Body of pancreas (tissue), 4 donors: ENCODE measurements at regions not wholly inside any gene's neighbourhood (a gene's known extent, or its start where the extent isn't known, plus 50 kb on each side); places are given as distances from the start of the nearest gene placed in this dataset.

ENCODE experiments used
- ATAC-seq: fragments of 150-250 bp; one replicate; pipeline ENCODE4 v1.9.1; 2016
- DNase-seq, 4 donors: peaks; one replicate each; pipeline ENCODE4 v3.0.0-alpha.2; 2019
- H3K27ac ChIP-seq, 4 donors: fragments of 200-600 bp; sonication (generic); 1 replicate in 3 of 4; 2 replicates in 1 of 4; pipeline versions ENCODE4 v1.5.1 to v1.6.1; 2016 to 2019; ENCODE audit warnings: mild to moderate bottlenecking in 1 of 4, mixed read lengths in 1 of 4, moderate library complexity in 1 of 4
- H3K27me3 ChIP-seq, 2 donors: fragments of 200-600 bp; sonication (generic); one replicate each; pipeline ENCODE4 v1.6.0; 2016; ENCODE audit warnings: mild to moderate bottlenecking in 1 of 2
- H3K36me3 ChIP-seq, 2 donors: fragments of 200-600 bp; sonication (generic); replicated peaks in 1 of 2; 2 replicates each; pipeline ENCODE4 v1.5.1; 2016; ENCODE audit warnings: low read depth in 2 of 2; ENCODE audit not compliant: insufficient read depth in 1 of 2
- H3K4me1 ChIP-seq: fragments of 200-600 bp; sonication (generic); one replicate; pipeline ENCODE4 v1.6.0; 2016
- H3K4me3 ChIP-seq, 2 donors: fragments of 200-600 bp; sonication (generic); 1 replicate in 1 of 2; 2 replicates in 1 of 2; pipeline ENCODE4 v1.5.1; 2016 to 2019
- H3K9me3 ChIP-seq, 3 donors: fragments of 200-600 bp; sonication (generic); 1 replicate in 2 of 3; 2 replicates in 1 of 3; pipeline ENCODE4 v1.5.1; 2016
- CTCF ChIP-seq, 7 experiments: fragments of 450-650 bp in 4 of 7; fragments of 200-600 bp in 3 of 7; sonication (generic) in 3 of 7; IDR thresholded peaks; one replicate each; pipeline ENCODE4 v1.5.1; 2016 to 2019; ENCODE audit warnings: antibody characterized with exemption in 7 of 7
- POLR2A ChIP-seq, 3 donors: fragments of 450-650 bp; IDR thresholded peaks; one replicate each; pipeline ENCODE4 v1.6.1; 2016; ENCODE audit warnings: antibody characterized with exemption in 3 of 3, mild to moderate bottlenecking in 2 of 3
- WGBS, 2 donors: methylation state at CpG; one replicate each; pipeline ENCODE4 v1.1.5; 2017; 5-methylcytosine and 5-hydroxymethylcytosine counted together
- intact Hi-C: fragments of 100-400 bp; cut with DNase I; formaldehyde crosslinking; loops from one replicate; pipeline ENCODE4 v1.15.1; 2023

- TF ChIP-seq CTCF (IDR thresholded peaks at IDR 0.05) (no peak), POLR2A (IDR thresholded peaks at IDR 0.05) (no peak)
Observed at GRCh38 chr4:126727461-126727860, 905.3 kb upstream of the INTU start.

GRCh38 chr4:126731062-126731461 is 901.7 kb upstream of the INTU start:
- H3K36me3 ChIP-seq, result no peaks in the 10 kb centered on the region
- no peak overlapping the region for H3K4me3 ChIP-seq
- ATAC-seq, result no peak
- DNase-seq, result no peak
- H3K9me3 ChIP-seq, result no peaks in the 10 kb centered on the region
- H3K4me1 ChIP-seq, result no peaks in the 10 kb centered on the region
- intact Hi-C loops, result no loop called here
- no peak overlapping the region for H3K27ac ChIP-seq
- WGBS, 2 donors, result 81 to 88% methylated on average over 2 of the region's 2 CpGs
- no peak for TF ChIP-seq POLR2A (IDR thresholded peaks at IDR 0.05)
- no peak for TF ChIP-seq CTCF (IDR thresholded peaks at IDR 0.05)
- no peaks in the 10 kb centered on the region for H3K27me3 ChIP-seq

More at GRCh38 chr4:126727461-126727860, 905.3 kb upstream of the INTU start:
- DNase-seq (no peak), ATAC-seq (no peak)
- 39 to 50% methylated on average over 1 of the region's 1 CpG for WGBS, 2 donors
- H3K4me1 ChIP-seq, result no peaks in the 10 kb centered on the region
- intact Hi-C loops, result no loop called here
- no peaks in the 10 kb centered on the region for H3K9me3 ChIP-seq
- no peak overlapping the region for H3K27ac ChIP-seq
- no peaks in the 10 kb centered on the region for H3K36me3 ChIP-seq
- H3K4me3 ChIP-seq, result no peak overlapping the region
- no peaks in the 10 kb centered on the region for H3K27me3 ChIP-seq

GRCh38 chr4:126733301-126733700 is 899.5 kb upstream of the INTU start:
- 15 to 34% methylated on average over 3 of the region's 3 CpGs for WGBS, 2 donors

GRCh38 chr4:126734465-126734864 is 898.3 kb upstream of the INTU start:
- intact Hi-C loops, result no loop called here
- 25 to 38% methylated on average over 2 of the region's 2 CpGs for WGBS, 2 donors
- Histone ChIP-seq H3K9me3 (no peaks in the 10 kb centered on the region), H3K36me3 (no peaks in the 10 kb centered on the region), H3K4me1 (no peaks in the 10 kb centered on the region), H3K27ac (no peak overlapping the region), H3K4me3 (no peak overlapping the region), H3K27me3 (no peaks in the 10 kb centered on the region)
- DNase-seq (no peak), ATAC-seq (no peak)
- TF ChIP-seq CTCF (IDR thresholded peaks at IDR 0.05) (no peak), POLR2A (IDR thresholded peaks at IDR 0.05) (no peak)

More at GRCh38 chr4:126733301-126733700, 899.5 kb upstream of the INTU start:
- Histone ChIP-seq H3K4me3 (no peak overlapping the region), H3K36me3 (no peaks in the 10 kb centered on the region), H3K27ac (no peak overlapping the region), H3K9me3 (no peaks in the 10 kb centered on the region), H3K4me1 (no peaks in the 10 kb centered on the region), H3K27me3 (no peaks in the 10 kb centered on the region)
- DNase-seq, result no peak
- TF ChIP-seq CTCF (IDR thresholded peaks at IDR 0.05) (no peak), POLR2A (IDR thresholded peaks at IDR 0.05) (no peak)
- intact Hi-C loops, result no loop called here
- no peak for ATAC-seq

GRCh38 chr4:126735294-126736132 is 897.2 kb upstream of the INTU start:
- TF ChIP-seq POLR2A (IDR thresholded peaks at IDR 0.05) (no peak), CTCF (IDR thresholded peaks at IDR 0.05) (no peak)
- ATAC-seq (no peak), DNase-seq (no peak)
- WGBS, 2 donors, result 67 to 78% methylated on average over 3 of the region's 3 CpGs
- Histone ChIP-seq H3K9me3 (no peaks in the 10 kb centered on the region), H3K27ac (no peak overlapping the region), H3K4me3 (no peak overlapping the region), H3K27me3 (no peaks in the 10 kb centered on the region), H3K4me1 (no peaks in the 10 kb centered on the region), H3K36me3 (no peaks in the 10 kb centered on the region)
- intact Hi-C loops, result no loop called here
